ENCODE measurements at regions not wholly inside any gene's neighbourhood (a gene's known extent, or its start where the extent isn't known, plus 50 kb on each side); places are given as distances from the start of the nearest gene placed in this dataset.

DNA sequence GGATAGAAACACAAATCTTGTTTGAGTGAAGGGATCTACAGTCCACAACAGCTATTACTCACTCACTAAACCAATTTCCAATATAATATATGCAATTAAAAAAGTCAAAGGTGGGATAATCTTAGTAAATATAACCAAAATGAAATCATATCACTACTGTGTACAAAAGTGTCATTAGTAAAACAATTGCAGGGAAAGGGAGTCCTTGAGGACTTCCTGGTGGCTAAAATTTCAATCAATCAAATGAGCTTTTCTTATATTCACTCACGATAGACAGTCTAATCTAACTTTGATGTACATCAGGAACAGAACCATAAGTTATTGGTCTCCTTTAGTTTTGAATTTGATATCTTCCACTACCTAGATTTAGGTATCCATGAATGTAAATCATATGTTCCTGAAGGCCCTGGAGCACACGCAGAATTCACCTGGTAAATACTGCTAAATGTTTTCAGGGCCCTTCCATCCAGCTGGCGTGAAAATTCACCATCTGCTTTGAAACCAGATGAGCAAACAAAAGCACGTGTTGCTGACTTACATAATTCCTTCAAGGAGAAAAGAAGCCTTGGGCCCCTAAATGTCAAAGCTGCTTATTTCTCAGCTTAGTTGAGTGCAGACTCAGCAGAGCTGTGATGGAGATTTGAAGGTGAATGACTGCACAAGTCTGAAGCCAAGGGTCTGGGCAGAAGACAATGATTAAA lies 159.3 kb upstream of the TMEM196 start:
- Histone ChIP-seq H3K23ac (ENCODE audit: insufficient read length, low read depth, low read length) (no peak overlapping the region), H2BK15ac (ENCODE audit: low read depth, low read length) (no peak overlapping the region), H3K18ac (ENCODE audit: insufficient read length, low read depth, low read length) (no peak overlapping the region), H3K9ac (ENCODE audit: extremely low read depth, insufficient read length, low read length) (no peak overlapping the region), H3K27me3 (ENCODE audit: insufficient read depth, low read length) (no peaks in the 10 kb centered on the region), H3K9me3 (ENCODE audit: control insufficient read depth, low read depth, low read length) (no peaks in the 10 kb centered on the region), H2AK5ac (ENCODE audit: insufficient read length, low read length) (no peak overlapping the region), H3T11ph (ENCODE audit: low read length) (no peak overlapping the region), H3K27ac (ENCODE audit: insufficient read length, low read depth, low read length) (no peak overlapping the region), H3K79me2 (ENCODE audit: insufficient read depth, low read length) (no peaks in the 10 kb centered on the region), H4K91ac (ENCODE audit: insufficient read length, low read depth, low read length) (no peak overlapping the region), H4K20me1 (ENCODE audit: control insufficient read depth, insufficient read depth, insufficient read length) (no peaks in the 10 kb centered on the region), H3K4me2 (ENCODE audit: insufficient read depth, insufficient read length, low read length) (no peak overlapping the region), H4K5ac (ENCODE audit: insufficient read length, low read depth, low read length) (no peak overlapping the region), H3K56ac (ENCODE audit: insufficient read length, low read depth, low read length) (no peak overlapping the region), H3K23me2 (ENCODE audit: insufficient read length, low read depth, low read length, poor library complexity, severe bottlenecking) (no peaks in the 10 kb centered on the region), H3K4me1 (ENCODE audit: insufficient read depth, low read length) (no peaks in the 10 kb centered on the region), H2BK20ac (ENCODE audit: low read depth, low read length, poor library complexity, severe bottlenecking) (no peak overlapping the region), H2BK12ac (ENCODE audit: insufficient read length, low read depth, low read length) (no peak overlapping the region), H4K8ac (replicated peaks; ENCODE audit: insufficient read length, low read depth, low read length) (no peak overlapping the region), H2AFZ (ENCODE audit: low read length) (no peak overlapping the region), H2BK5ac (ENCODE audit: insufficient read length, low read length) (no peak overlapping the region), H3K4ac (ENCODE audit: low read depth, low read length) (no peak overlapping the region), H2BK120ac (ENCODE audit: low read depth, low read length, poor library complexity, severe bottlenecking) (no peak overlapping the region), H3K79me1 (ENCODE audit: insufficient read depth, low read depth, low read length, poor library complexity, severe bottlenecking) (no peaks in the 10 kb centered on the region), H3K14ac (ENCODE audit: insufficient read depth, low read length) (no peak overlapping the region)
- Mint-ChIP-seq H3K27ac (no peak overlapping the region), H3K4me1 (no peaks in the 10 kb centered on the region), H3K4me3 (no peak overlapping the region), H3K9me3 (peaks cover 0 to 3% of the 10 kb centered on the region in 2 experiments; a peak in 4 of 5 replicates), H3K36me3 (ENCODE audit: insufficient read depth in 1 of 3, low read depth in 3 of 3) (peaks cover 0 to 5% (median 4%) of the 10 kb centered on the region in 3 experiments; a peak in 2 of 7 replicates), H3K27me3 (ENCODE audit: low read depth) (no peaks in the 10 kb centered on the region)
- TF ChIP-seq, protein P1, sequence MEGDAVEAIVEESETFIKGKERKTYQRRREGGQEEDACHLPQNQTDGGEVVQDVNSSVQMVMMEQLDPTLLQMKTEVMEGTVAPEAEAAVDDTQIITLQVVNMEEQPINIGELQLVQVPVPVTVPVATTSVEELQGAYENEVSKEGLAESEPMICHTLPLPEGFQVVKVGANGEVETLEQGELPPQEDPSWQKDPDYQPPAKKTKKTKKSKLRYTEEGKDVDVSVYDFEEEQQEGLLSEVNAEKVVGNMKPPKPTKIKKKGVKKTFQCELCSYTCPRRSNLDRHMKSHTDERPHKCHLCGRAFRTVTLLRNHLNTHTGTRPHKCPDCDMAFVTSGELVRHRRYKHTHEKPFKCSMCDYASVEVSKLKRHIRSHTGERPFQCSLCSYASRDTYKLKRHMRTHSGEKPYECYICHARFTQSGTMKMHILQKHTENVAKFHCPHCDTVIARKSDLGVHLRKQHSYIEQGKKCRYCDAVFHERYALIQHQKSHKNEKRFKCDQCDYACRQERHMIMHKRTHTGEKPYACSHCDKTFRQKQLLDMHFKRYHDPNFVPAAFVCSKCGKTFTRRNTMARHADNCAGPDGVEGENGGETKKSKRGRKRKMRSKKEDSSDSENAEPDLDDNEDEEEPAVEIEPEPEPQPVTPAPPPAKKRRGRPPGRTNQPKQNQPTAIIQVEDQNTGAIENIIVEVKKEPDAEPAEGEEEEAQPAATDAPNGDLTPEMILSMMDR (conservative IDR thresholded peaks at IDR 0.05): no peak
- WGBS (ENCODE audit: extremely low coverage, insufficient read length, low lambda C conversion rate): no CpG with 5 or more reads among the region's 4 CpGs
- DNase-seq: no peak
